Ovary (tissue), 7 donors: ENCODE measurements at regions not wholly inside any gene's neighbourhood (a gene's known extent, or its start where the extent isn't known, plus 50 kb on each side); places are given as distances from the start of the nearest gene placed in this dataset. TPM values are rescaled to one million over a fixed set of nuclear protein-coding genes. Genes with fewer than 3 reads are reported as not detected.

Experiments
- DNase-seq, 5 donors: peaks; one replicate each; pipeline ENCODE4 v3.0.0-alpha.2; 2019 to 2020
- H3K27ac ChIP-seq, 2 donors: fragments of 200-600 bp; one replicate each; pipeline versions ENCODE4 v1.5.1 to v1.8.0; 2019 to 2022
- H3K27me3 ChIP-seq: fragments of 200-600 bp; one replicate; pipeline ENCODE4 v1.8.0; 2022
- H3K36me3 ChIP-seq: fragments of 200-600 bp; sonication (generic); one replicate; pipeline ENCODE4 v1.5.1; 2019
- H3K4me1 ChIP-seq: one replicate; pipeline ENCODE4 v1.8.1; 2013; ENCODE audit warnings: mild to moderate bottlenecking, moderate library complexity; ENCODE audit not compliant: insufficient read depth
- H3K4me3 ChIP-seq: fragments of 200-600 bp; sonication (generic); one replicate; pipeline ENCODE4 v1.5.1; 2017
- H3K9me3 ChIP-seq, 2 donors: fragments of 200-600 bp in 1 of 2; sonication (generic) in 1 of 2; one replicate each; pipeline versions ENCODE4 v1.5.1 to v1.8.1; 2013 to 2019; ENCODE audit warnings: mild to moderate bottlenecking in 1 of 2, moderate library complexity in 1 of 2
- EP300 ChIP-seq: sonication (generic); formaldehyde crosslinking; IDR thresholded peaks from one replicate; pipeline ENCODE4 v1.6.1; 2017; ENCODE audit warnings: antibody characterized with exemption
- POLR2A ChIP-seq: fragments of 450-650 bp; IDR thresholded peaks from one replicate; pipeline ENCODE4 v1.6.1; 2017; ENCODE audit warnings: antibody characterized with exemption, mild to moderate bottlenecking, moderate library complexity
- WGBS, 3 donors: extraction: QIAGEN DNeasy Blood & Tissue Kit in 1 of 3; methylation state at CpG; one replicate each; pipeline versions ENCODE4 v1.1.5 to v1.1.7; 2013 to 2017; 5-methylcytosine and 5-hydroxymethylcytosine counted together
- intact Hi-C, 4 donors: fragments of 100-400 bp; cut with DNase I; formaldehyde crosslinking; loops; one replicate each; pipeline versions ENCODE4 v1.11.0 to v1.15.1; 2022 to 2023
- microRNA-seq, 3 donors: library from miRNA; unstranded; fragments of <30 nt; microRNA quantifications; one replicate each; pipeline versions ENCODE4 to v1.2.0, GENCODE V29; 2019 to 2020
- small RNA-seq: library from RNA; depleted of rRNA; stranded (forward); fragments of <200 nt; gene quantifications from one replicate; pipeline ENCODE3, GENCODE V24; 2016
- TF ChIP-seq, protein P1 (sequence below), 3 donors: fragments of 450-650 bp in 2 of 3; fragments of 200-600 bp in 1 of 3; IDR thresholded peaks; one replicate each; pipeline versions ENCODE4 v1.5.1 to v1.8.0; 2016 to 2022; ENCODE audit warnings: antibody characterized with exemption in 3 of 3, mild to moderate bottlenecking in 1 of 3
- donor health status: DM: no; HTN: no; CAD: no; lungs with moderate emphysema.
- donor health status: DM: no; HTN: no; CAD: no.
- donor health status: Bipolar disorder and iron deficiency.
- donor health status: DM: no; HTN: no; CAD: no.
- donor health status: DM: yes; HTN: yes; CAD: no.

DNA sequence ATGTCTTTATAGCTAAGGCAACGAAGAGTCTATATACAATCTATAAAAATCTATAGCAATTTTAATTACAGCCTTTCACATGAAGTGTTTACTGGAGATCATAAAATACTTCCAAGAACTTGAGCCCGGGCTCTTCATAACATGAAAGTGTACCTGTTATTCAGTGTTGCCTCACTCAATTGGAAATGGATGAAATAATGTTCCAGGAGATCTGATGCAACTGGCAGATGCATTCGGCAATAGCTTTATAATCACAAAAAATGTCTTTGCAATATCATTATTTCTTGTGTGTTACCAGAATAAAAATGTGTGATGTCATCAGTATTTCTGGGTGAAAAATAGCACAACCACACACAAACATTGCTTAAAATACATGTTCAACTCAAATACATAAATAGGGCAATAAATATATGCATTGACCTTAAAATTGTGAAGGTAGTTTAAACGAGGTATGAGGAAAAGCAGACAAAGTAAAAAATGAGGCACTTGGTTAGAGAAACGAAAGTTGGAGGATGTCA is 1266.8 kb upstream of the PCDH7 start:
- intact Hi-C loops = no loop called here
- no peak for DNase-seq
- no peak for TF ChIP-seq POLR2A
- no peak for TF ChIP-seq EP300
- TF ChIP-seq, protein P1, sequence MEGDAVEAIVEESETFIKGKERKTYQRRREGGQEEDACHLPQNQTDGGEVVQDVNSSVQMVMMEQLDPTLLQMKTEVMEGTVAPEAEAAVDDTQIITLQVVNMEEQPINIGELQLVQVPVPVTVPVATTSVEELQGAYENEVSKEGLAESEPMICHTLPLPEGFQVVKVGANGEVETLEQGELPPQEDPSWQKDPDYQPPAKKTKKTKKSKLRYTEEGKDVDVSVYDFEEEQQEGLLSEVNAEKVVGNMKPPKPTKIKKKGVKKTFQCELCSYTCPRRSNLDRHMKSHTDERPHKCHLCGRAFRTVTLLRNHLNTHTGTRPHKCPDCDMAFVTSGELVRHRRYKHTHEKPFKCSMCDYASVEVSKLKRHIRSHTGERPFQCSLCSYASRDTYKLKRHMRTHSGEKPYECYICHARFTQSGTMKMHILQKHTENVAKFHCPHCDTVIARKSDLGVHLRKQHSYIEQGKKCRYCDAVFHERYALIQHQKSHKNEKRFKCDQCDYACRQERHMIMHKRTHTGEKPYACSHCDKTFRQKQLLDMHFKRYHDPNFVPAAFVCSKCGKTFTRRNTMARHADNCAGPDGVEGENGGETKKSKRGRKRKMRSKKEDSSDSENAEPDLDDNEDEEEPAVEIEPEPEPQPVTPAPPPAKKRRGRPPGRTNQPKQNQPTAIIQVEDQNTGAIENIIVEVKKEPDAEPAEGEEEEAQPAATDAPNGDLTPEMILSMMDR (IDR thresholded peaks at IDR 0.05) = no peak
- Histone ChIP-seq H3K4me3 (no peak overlapping the region), H3K27ac (no peak overlapping the region), H3K36me3 (no peaks in the 10 kb centered on the region), H3K4me1 (no peaks in the 10 kb centered on the region), H3K27me3 (no peaks in the 10 kb centered on the region), H3K9me3 (no peaks in the 10 kb centered on the region)
- WGBS, 3 donors = 65 to 75% (median 72%) methylated on average over 5 of the region's 5 CpGs

GRCh38 chr4:29459926-29460325 is 1260.2 kb upstream of the PCDH7 start:
- Histone ChIP-seq H3K27ac (no peak overlapping the region), H3K9me3 (no peaks in the 10 kb centered on the region), H3K27me3 (no peaks in the 10 kb centered on the region), H3K4me1 (no peaks in the 10 kb centered on the region), H3K36me3 (no peaks in the 10 kb centered on the region), H3K4me3 (no peak overlapping the region)
- 87 to 91% (median 91%) methylated on average over 3 of the region's 3 CpGs for whole genome bisulfite sequencing, 3 donors
- no peak for DNase-seq
- no peak for TF ChIP-seq POLR2A
- TF ChIP-seq, protein P1 (IDR thresholded peaks at IDR 0.05) = no peak
- TF ChIP-seq EP300 = no peak
- intact Hi-C loops = no loop called here

DNA sequence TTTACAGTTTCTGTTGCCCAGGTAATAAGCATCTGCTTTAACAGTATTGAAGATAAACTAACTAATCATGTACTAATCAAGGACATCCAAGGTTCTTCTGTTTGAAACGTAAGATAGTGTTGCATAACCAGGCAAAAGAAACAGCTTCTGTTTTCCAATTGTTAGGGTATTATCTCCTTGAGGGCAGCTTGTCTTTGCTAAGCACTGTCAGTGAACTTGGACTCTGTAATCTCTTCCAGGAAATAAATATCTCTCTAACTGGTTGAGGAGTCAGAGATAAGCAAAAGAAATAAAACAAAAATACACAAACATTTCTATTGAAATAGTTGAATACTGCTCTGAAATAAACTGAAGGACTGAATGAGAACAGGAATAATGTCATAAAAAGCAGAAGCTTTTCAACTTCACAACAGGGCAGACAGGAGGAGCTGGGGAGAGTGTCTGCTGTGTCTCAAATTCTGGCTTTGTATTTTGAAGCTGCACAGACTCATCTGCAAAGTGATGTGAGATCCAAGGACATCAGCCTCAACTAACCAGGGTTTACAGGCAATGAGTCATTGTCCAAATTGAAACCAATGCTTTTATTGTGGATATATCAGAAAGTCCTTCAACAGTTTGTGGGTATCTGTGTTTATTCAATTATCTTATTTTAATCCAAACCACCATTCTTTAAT is 1253.0 kb upstream of the PCDH7 start:
- H3K4me1 ChIP-seq = no peaks in the 10 kb centered on the region
- no peak overlapping the region for H3K27ac ChIP-seq
- no peaks in the 10 kb centered on the region for H3K9me3 ChIP-seq
- no peaks in the 10 kb centered on the region for H3K36me3 ChIP-seq
- 0 to 4% (median 1%) methylated on average over 1 of the region's 1 CpG for WGBS, 3 donors
- TF ChIP-seq POLR2A (no peak), EP300 (no peak)
- TF ChIP-seq, protein P1 (IDR thresholded peaks at IDR 0.05) = no peak
- no peak overlapping the region for H3K4me3 ChIP-seq
- no peak for DNase-seq
- no peaks in the 10 kb centered on the region for H3K27me3 ChIP-seq
- intact Hi-C loops = no loop called here

Small RNAs in the stretch of these regions (microRNA-seq; reads per million reads assigned to microRNA genes)
- gene MIR4275 = 0 reads per million in 3 donors

Small RNAs in the stretch of these regions (small RNA-seq; reads per million reads assigned to genes)
- not detected for gene RF00019
- not detected for gene RN7SL101P
